GM19025 (cell line): ENCODE measurements at regions not wholly inside any gene's neighbourhood (a gene's known extent, or its start where the extent isn't known, plus 50 kb on each side); places are given as distances from the start of the nearest gene placed in this dataset.

ENCODE experiments used
- ATAC-seq: cut with Tn5 transposase; IDR thresholded peaks from one replicate; pipeline ENCODE4 v1.9.1; 2021; ENCODE audit warnings: mild to moderate bottlenecking, low read depth, moderate library complexity; ENCODE audit not compliant: unreplicated experiment

DNA sequence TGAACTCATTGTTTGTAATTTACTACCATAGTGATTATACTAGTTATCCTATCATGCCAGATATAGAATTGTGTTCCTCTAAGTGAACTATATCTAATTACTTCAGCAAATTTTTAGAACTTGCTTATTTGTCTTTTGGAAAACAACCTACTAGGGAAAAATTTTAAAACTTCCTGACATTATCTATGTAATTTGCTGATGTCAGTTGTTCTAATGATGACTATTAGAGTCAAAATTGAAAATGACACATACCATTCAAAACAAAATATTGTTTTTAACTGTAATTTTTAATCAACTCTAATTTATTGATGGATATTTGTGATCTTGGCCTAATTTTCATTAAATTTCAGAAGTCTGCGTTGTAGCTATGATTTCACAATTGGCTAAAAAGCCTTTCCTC, 106.7 kb upstream of the ROBO2 start:
- ATAC-seq, result no peak

DNA sequence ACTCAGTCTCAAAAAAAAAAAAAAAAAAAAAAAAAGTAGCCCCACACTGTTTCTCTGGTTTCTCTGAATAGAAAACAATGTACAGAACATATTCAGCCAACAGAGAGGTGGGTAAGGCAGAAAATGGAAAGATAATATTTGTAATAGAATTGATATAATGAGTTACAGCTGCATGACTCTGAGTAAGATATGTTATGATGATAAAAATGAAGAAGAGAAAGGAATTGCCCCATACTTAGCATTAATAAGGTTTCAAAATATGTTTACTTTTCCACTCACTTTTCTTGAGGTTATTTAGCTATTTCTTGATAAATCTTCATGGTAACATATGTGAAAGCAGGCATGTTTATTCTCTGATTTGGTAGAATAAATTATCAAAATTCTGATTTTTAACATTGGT, 100.9 kb upstream of the ROBO2 start:
- ATAC-seq, result no peak

DNA sequence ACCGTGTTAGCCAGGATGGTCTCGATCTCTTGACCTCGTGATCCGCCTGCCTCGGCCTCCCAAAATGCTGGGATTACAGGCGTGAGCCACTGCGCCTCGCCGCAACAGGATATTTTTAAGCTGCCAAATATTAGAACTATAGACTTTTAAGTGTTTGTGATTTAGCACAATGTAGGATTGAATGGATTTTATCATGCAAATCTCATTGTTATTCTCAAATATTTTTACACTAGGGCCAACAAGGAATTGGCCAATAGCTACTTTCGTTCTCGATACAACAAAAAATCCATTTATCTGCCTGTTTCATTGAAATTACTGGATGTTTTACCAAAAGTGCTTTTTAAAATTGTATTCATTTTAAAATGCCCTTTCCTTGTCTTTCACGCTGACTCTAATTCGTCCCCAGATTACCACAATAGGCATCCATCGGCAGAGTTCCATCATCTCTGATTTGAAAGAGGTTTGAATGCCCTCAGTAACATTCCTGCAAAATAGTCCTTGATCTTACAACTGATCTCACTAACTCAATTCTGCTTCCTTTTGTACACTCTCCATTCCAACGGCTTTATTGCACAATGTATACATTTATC, 99.6 kb upstream of the ROBO2 start:
- no peak for ATAC-seq

DNA sequence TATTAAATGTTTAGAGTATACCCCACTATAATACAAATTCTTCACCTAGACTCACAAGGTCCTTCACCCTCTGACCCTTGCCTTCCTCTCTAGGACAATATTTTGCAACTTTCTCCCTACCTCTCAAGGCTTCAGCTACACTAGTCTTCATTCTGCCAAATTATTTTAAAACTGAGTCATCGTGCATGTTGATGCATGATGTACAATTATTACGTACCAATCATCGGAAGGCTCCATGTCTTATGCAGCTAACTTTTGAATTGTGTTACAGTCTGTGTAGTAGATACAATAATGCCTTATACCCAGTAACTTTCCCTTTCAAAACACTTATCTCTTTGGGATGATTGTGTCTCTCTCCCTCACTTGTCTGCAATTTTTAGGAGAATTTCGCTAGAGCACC, 98.5 kb upstream of the ROBO2 start:
- no peak for ATAC-seq

DNA sequence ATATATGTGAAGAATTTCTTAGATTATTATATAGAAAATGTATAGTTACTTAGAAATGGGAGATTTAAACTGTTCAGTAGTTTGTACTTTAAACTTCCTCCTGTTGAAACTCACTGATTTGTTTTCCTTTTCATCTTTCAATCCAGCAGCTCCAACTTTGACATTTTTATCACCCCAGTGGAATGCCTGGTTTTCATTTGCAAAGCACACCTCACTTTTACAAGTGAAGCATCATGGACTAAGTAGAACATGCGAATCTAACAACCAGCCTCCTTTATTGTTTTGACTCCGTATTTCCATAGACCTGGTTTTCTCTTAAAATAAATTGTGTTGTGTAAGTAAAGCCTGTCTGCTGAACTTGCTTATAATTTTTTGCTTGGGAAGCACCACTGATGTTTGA, 97.8 kb upstream of the ROBO2 start:
- ATAC-seq, result no peak

DNA sequence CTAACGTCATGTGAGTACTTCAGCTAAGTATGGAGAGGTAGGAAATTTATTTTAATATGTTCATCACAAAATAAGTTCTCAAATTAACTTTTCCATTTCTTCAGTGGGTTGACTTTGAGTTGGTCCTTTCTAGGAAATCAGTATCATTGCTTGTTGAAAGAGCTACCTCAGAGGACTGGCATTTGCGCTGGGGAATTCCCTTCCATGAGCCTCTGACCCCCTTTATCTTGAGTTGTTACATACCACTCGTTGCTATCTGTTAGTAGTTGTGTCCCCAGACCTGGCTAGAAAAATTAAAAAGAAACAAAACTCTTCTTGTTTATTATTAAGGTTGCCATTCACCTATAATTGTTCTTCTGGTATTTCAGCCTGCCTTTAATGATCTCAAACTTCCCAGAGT, 96.8 kb upstream of the ROBO2 start:
- ATAC-seq, result no peak

DNA sequence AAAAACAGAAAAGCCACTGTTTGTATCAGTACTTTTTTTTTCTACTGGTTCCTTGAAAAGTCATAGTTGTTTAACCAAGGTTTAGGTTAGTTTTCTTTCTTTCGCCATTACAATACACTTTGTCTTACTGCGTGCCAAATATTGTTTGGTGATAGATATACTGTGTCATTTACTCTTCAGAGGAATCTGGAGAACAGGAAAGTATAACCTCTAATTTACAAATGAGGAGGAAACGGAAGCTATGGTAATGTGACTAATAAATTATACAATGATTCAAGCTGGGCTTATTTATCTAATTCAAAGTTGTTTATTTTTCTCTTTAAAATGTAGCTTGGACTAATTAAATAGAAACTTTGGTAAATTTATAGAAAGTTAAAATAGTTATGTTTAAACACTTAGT, 96.2 kb upstream of the ROBO2 start:
- ATAC-seq, result no peak

DNA sequence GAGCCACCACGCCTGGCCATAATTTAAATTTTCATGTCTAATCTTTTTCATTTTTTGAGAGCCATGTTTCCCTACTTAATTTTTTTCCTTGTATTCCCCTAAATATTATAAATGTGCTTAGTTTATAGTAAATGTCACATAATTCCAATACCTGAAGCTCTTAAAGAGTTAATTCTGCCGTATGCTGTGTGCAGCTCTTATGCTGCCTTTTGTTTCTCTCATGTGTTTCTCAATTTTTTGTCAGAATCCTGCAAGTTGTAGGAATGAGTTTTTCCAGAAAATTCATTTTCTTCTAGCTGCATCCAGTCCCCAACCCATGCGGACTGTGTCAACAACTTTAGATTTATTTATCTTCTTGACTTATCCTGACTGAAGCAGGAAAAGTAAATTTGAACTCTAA, 90.9 kb upstream of the ROBO2 start:
- ATAC-seq, result no peak

DNA sequence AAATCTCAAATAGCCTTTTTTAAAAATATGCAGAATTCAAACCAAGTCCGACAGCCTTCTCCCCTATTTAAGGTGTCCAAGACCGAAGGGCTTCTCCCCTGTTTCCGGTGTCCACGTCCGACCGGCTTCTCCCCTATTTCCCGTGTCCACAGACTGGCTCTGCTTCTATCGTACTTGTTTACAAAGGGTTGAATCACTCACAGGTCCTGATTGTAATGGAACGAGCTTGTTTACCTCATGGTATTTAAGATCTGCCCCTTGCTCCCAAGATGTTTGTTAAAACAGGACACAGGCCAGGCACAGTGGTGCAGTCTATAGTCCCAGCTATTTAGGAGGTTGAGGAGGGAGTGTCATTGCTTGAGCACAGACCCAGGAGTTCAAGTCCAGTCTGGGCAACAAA, 90.4 kb upstream of the ROBO2 start:
- no peak for ATAC-seq

DNA sequence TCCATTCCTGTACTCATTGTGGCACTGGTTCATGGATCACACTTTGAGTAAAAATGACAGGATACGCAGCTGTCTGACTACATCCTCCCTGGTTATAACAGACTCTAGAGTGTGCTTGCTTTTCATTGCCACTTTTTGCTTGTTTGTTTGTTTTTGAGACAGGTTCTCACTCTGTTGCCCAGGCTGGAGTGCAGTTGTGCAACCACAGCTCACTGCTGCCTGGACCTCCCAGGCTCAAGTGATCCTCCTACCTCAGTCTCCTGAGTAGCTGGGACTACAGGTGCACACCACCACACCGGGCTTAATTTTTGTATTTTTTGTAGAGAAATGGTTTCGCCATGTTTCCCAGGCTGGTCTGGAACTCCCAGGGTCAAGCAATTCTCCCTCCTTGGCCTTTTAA, 89.3 kb upstream of the ROBO2 start:
- ATAC-seq, result no peak

DNA sequence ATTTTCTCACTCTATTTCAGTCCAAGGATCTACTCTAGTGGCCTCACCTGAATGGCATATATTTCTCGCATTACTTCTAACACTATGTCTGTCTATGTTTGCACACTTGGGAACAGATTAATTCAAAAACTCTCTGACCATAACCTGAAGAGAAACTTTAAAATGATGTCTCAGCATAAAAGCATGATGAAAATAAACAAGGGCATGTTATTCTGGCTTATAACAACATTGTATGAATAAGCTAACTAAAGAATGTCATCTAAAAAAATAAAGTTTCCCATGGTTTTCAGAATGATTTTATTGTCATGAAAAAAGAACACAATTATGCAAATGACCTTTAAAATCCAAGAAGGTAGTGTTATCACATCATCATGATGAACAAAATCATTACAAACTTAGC, 85.5 kb upstream of the ROBO2 start:
- ATAC-seq, result no peak

DNA sequence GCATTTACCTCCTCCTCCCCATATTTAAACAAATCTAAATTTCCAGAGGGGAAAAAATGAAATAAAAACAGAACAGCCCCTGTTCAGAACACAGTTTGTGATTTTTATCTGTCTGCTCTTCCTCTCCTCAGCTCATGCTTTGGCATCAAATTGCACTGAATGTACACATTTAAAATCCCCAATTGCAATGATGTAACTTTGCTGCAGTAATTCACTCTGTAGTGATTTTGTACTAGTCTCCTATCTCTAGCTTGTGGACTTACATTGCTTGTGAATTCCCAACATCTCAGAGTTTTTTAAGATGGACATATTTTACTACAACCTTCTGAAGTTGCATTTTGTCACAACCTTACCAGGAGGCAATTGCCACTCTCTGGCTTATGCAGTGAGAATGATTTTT, 81.6 kb upstream of the ROBO2 start:
- ATAC-seq, result no peak

DNA sequence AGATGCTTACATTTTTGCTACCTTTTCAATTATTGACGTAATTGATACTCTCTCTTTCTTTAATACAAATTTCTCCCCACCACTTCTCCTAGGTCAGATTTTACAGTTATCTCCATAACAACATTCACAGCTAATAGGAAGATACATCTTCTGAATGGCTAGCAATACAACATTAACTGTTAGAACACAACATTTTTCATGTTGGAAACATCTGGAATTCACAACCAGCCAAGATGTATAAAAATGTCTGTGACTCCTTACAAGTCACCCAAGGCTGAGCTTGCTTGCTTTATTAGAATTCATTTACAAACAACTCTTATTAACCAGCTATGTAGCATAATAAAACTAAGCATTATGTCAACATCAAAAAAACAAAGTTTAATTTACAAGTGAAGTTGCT, 81.0 kb upstream of the ROBO2 start:
- ATAC-seq, result no peak

DNA sequence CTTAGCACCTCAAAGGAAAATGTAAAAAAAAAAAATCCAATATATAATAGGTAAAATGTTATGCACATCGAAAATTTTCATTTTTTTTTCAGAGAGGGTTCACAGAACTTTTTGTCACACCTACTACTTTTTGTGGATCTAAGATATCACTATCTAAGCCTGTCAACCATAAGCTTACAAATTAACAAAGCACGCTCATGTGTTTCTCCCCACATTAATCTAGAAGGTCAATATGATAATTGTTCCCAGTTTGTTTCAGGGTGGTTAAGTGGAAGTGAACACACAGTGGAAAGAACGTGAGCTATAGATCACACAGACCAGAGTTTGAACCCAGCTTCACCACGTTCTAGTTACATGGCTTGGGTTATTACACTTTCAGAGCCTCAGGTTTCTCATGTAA, 78.6 kb upstream of the ROBO2 start:
- no peak for ATAC-seq

DNA sequence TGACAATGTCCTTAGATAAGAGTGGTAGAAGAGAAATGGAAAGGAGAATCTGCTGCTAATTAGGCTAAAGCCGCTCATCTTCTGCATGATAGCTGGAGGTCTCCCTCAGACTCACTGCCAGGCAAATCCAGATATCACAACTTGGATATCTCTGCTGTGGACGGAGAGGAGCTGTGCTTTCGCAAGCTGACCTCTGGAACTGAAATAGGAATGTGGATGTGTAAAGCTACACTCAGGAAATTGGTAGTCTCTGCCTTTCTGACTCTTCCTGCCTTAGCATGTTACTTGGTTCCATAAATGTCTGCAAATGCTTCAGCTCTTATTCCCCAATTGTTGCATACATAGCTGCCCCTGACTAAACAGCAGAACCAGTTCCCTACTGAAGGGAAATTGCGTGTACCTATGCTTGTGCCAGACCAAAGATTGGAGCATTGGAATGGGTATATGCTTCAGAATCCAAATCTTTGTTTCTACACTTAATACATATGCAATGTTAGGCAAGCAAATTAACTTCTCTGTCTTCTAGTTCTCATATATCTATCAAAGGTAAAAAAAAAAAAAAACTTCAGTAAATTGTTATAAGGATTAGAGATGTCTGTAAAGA, 74.7 kb upstream of the ROBO2 start:
- ATAC-seq, result no peak

DNA sequence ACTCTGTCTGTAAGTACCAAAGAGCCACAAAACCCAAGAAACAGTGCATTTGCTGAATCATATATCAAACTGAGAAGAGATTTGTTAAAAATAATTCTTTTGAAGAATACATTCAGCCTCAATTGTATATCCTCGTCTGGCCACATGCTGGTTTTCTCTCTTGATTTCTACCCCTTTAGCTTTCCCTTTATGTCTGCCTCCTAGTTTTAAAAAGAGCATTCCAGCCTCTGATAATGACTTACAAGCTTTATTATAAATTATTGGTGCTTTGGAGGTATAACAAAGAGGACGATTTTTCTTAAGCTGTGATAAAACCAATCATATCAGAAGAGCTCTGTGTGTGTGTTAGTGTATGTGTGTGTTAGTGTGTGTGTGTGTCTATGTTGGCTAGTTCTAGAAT, 70.4 kb upstream of the ROBO2 start:
- no peak for ATAC-seq

DNA sequence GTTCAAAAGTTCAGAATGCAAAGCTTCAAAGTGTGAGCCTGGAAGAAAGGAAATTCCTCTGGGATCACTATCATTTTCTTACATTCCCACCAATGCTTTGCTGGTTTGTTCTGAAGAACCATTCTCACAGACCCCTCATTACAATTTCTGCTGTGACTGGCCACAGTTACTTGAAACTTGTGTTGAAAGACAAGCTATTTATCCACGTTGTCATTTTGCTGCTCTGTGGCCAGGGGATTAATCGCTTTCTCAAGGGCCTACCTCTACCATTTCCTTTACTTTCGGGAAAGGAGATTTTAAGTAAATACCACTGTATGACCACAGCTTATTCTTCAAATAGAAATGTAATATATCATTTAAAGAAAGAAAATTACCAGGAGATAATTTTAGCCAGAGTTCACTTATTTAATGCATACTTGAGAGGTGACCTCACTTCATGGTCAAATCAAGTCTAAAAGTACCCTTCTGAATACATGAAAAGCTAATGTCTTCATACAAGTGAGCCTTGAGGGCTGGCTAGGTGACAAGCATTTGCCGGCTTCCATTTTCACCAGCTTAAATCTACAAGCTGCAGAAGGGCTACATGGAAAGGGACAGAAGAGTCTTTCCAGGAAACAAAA, 69.8 kb upstream of the ROBO2 start:
- no peak for ATAC-seq

DNA sequence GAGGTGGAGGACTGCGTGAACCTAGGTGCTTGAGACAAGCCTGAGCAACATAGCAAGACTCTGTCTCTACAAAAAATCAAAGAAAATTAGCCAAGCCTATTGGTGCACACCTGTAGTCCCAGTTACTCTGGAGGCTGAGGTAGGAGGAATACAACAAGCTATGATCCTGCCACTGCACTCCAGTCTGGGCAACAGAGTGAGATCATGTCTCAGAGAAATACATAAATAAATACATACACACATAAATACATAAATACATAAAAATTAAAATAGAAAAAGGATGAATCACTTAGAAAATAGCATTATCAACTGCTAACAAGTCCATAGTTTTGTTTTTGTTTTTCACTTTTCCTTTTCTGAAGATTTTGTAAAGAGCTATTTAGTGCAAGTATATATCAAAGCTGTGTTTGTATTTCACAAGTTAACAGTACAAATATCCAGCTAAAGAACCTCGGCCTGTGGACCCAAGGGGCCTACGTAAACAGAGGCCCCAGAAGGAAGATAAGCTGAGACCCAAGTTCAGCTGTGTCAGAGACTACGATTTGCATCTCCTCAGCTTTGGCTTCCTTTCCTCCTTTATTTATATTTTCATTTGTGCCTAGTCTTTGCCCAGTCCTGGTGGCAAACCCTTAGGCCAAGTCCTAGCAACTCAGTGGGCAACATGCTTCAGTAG, 67.1 kb upstream of the ROBO2 start:
- no peak for ATAC-seq

DNA sequence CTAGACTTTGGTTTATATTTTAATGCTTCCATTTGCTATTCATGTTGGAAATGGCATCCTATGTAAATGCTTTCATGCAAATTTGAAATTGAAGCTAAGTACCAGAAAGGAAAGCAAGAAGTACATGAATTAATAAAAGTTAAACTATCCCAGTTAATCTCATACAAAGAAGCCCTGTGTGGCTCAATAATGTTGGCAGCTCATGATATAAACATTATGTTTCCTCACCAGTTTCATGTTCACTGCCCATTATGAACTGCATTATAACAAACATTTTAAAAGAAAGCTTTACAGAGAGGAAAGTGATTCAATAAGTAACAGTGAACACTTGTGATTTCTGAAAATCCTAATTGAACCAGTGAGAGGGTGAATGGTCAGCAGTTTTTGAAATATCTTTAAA, 62.9 kb upstream of the ROBO2 start:
- ATAC-seq, result no peak

DNA sequence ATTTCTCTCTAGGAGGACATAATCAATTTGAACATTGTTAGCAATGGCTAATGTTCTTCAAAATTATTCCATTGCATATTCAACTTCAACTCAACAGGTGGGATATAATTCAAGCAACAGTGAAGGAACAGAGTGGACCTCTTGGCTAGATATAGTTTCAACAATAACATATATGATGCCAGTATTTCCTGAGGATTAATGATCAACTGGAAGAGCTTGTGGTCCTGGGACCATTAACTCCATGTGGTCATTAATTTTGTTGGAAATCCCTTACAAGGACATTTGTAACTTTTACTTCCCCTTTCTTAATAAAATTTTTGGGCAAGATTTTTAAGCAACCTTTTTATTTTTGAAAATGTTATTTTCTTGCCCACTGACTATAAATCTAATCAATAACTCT, 54.3 kb upstream of the ROBO2 start:
- ATAC-seq, result no peak

DNA sequence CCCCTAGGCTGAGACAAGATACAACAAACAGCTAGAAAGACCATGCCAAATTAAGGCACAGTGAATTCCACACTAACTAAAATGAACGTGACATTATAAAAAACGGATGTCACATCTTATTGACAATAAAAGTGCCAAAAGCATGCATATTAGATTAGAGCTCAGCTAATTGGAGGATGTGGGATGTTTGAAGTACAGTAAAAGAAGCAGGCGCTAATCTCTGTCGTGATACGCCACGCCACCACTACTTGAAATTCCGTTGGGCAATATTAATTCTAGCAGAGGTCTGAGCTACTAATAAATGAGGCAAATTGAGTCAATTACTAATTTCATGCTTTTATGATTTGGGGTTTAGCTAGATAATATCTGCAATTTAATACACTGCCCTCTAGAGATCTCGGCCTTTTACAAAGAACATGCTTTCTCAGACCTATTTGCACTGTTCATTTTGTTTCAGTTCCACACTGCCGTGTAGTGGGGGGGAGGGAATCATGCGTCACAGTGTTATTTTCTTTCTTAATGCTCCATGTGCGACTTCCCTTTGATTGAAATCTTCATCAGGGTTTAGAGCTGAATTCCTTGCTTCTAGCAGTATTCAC, 52.9 kb upstream of the ROBO2 start:
- no peak for ATAC-seq
